GM18499 (cell line): ENCODE measurements at regions not wholly inside any gene's neighbourhood (a gene's known extent, or its start where the extent isn't known, plus 50 kb on each side); places are given as distances from the start of the nearest gene placed in this dataset.
"Not testable (repeated sequence)": the region's sequence is repeated elsewhere in the genome, so short reads cannot be mapped to it uniquely, and the experiment has no call there.

Experiments
- ATAC-seq: cut with Tn5 transposase; IDR thresholded peaks from one replicate; pipeline ENCODE4 v1.9.1; 2021; ENCODE audit warnings: moderate number of reproducible peaks; ENCODE audit not compliant: insufficient read depth, unreplicated experiment

GRCh38 chr1:148362626-148363438, 120.3 kb downstream of the PPIAL4G start:
- ATAC-seq, result no peak

- ATAC-seq, result no peak
These were observed 120.9 kb downstream of the PPIAL4G start for GRCh38 chr1:148362216-148362611.

- not testable (repeated sequence) for ATAC-seq
These were observed 121.5 kb downstream of the PPIAL4G start for GRCh38 chr1:148361427-148362215.

GRCh38 chr1:148357037-148357436, 126.1 kb downstream of the PPIAL4G start:
- ATAC-seq, result no peak

- no peak for ATAC-seq
These were observed 127.1 kb downstream of the PPIAL4G start for GRCh38 chr1:148355976-148356375.

GRCh38 chr1:148354913-148355308, 128.2 kb downstream of the PPIAL4G start:
- no peak for ATAC-seq

GRCh38 chr1:148354284-148354912, 128.7 kb downstream of the PPIAL4G start:
- ATAC-seq, result no peak

GRCh38 chr1:148353461-148354283, 129.4 kb downstream of the PPIAL4G start:
- no peak for ATAC-seq

- ATAC-seq, result no peak
These were observed 130.5 kb downstream of the PPIAL4G start for GRCh38 chr1:148352470-148353053.

GRCh38 chr1:148347781-148348180, 135.3 kb downstream of the PPIAL4G start:
- ATAC-seq, result no peak

GRCh38 chr1:148345659-148346151, 137.4 kb downstream of the PPIAL4G start:
- not testable (repeated sequence) for ATAC-seq

- not testable (repeated sequence) for ATAC-seq
These were observed 138.5 kb downstream of the PPIAL4G start for GRCh38 chr1:148344651-148345050.

GRCh38 chr1:148341729-148342128, 141.4 kb downstream of the PPIAL4G start:
- not testable (repeated sequence) for ATAC-seq

GRCh38 chr1:148336121-148336918, 146.8 kb downstream of the PPIAL4G start:
- ATAC-seq, result not testable (repeated sequence)

GRCh38 chr1:148334339-148335130, 148.6 kb downstream of the PPIAL4G start:
- ATAC-seq, result no peak

GRCh38 chr1:148333875-148334338, 149.2 kb downstream of the PPIAL4G start:
- ATAC-seq, result no peak

GRCh38 chr1:148328884-148329283, 154.2 kb downstream of the PPIAL4G start:
- no peak for ATAC-seq

GRCh38 chr1:148325031-148325430, 158.1 kb downstream of the PPIAL4G start:
- not testable (repeated sequence) for ATAC-seq
